ENCODE measurements at regions not wholly inside any gene's neighbourhood (a gene's known extent, or its start where the extent isn't known, plus 50 kb on each side); places are given as distances from the start of the nearest gene placed in this dataset.

DNA sequence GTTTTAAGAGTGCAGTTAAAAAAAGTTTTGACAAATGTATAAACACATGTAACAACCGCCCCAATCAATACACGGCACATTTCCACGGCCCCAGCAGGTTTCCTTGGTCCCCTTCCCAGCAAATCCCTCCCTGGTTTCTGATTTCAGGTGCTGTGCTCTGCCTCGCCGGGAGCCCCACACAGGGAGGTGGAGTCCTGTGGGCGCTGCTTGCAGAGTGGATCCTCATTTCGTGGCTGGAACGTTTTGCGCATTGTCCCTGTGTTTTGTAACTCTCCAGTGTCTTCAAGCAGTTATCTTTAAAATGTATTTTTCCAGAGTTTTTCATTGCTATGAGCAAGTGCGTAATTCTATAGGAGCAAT is 124.8 kb downstream of the GALR1 start:
- TF ChIP-seq, protein P1, sequence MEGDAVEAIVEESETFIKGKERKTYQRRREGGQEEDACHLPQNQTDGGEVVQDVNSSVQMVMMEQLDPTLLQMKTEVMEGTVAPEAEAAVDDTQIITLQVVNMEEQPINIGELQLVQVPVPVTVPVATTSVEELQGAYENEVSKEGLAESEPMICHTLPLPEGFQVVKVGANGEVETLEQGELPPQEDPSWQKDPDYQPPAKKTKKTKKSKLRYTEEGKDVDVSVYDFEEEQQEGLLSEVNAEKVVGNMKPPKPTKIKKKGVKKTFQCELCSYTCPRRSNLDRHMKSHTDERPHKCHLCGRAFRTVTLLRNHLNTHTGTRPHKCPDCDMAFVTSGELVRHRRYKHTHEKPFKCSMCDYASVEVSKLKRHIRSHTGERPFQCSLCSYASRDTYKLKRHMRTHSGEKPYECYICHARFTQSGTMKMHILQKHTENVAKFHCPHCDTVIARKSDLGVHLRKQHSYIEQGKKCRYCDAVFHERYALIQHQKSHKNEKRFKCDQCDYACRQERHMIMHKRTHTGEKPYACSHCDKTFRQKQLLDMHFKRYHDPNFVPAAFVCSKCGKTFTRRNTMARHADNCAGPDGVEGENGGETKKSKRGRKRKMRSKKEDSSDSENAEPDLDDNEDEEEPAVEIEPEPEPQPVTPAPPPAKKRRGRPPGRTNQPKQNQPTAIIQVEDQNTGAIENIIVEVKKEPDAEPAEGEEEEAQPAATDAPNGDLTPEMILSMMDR (conservative IDR thresholded peaks at IDR 0.05; ENCODE audit: low read depth, low read length) = no peak
- no peak for TF ChIP-seq EZH2 (IDR thresholded peaks at IDR 0.05; ENCODE audit: borderline replicate concordance, low read depth, low read length, poor library complexity, severe bottlenecking)
